Motor neuron (in vitro differentiated cells): ENCODE measurements at regions not wholly inside any gene's neighbourhood (a gene's known extent, or its start where the extent isn't known, plus 50 kb on each side); places are given as distances from the start of the nearest gene placed in this dataset.

Experiments used
- ATAC-seq, 8 experiments: fragments of 200-7000 bp; cut with Tn5 transposase; replicated peaks in 6 of 8; 2 replicates each; pipeline ENCODE4 v1.8.0; 2021; ENCODE audit warnings: mild to moderate bottlenecking in 8 of 8, moderate library complexity in 8 of 8
- H3K27ac ChIP-seq, 2 donors: fragments of 250-450 bp; sonication (Bioruptor Pico); 2 replicates each; pipeline ENCODE4 v1.9.0; 2021; ENCODE audit warnings: antibody characterized with exemption in 2 of 2, mild to moderate bottlenecking in 2 of 2, moderate library complexity in 1 of 2
- H3K4me1 ChIP-seq, 2 donors: fragments of 250-450 bp; sonication (Bioruptor Pico); replicated peaks in 1 of 2; 2 replicates each; pipeline ENCODE4 v1.6.1; 2021; ENCODE audit warnings: antibody characterized with exemption in 2 of 2, mild to moderate bottlenecking in 2 of 2, moderate library complexity in 1 of 2
- H3K4me3 ChIP-seq, 5 donors: fragments of 250-450 bp; sonication (Bioruptor Pico); 2 replicates each; pipeline ENCODE4 v1.9.0; 2021; ENCODE audit warnings: antibody characterized with exemption in 5 of 5, mild to moderate bottlenecking in 5 of 5, moderate library complexity in 4 of 5
- WGBS, 10 experiments: fragments of 450-650 bp; shearing (Covaris generic); methylation state at CpG; one replicate each; pipeline ENCODE4 v1.0.0; 2022; 5-methylcytosine and 5-hydroxymethylcytosine counted together
- in situ Hi-C, 9 experiments: fragments of 400-800 bp; cut with MboI; loops; one replicate each; pipeline ENCODE4 v1.15.0; 2021; ENCODE audit warnings: low sequenced_read_pairs in 9 of 9, low pct_unique_long_range_greater_than_20kb in 2 of 9; ENCODE audit not compliant: unreplicated experiment in 9 of 9

GRCh38 chr4:138616775-138617174, 374.6 kb upstream of the SLC7A11 start:
- peaks cover 6 to 13% of the 10 kb centered on the region in 2 donors for H3K4me1 ChIP-seq
- no peak overlapping the region for H3K27ac ChIP-seq
- WGBS, 10 experiments: 33 to 100% (median 89%) methylated on average over 1 to 2 of the region's 2 CpGs
- in situ Hi-C loops: no loop called here
- H3K4me3 ChIP-seq: no peak overlapping the region
- ATAC-seq: no peak

- in situ Hi-C loops: no loop called here
- H3K4me3 ChIP-seq: no peak overlapping the region
- 33 to 92% (median 67%) methylated on average over 1 to 3 of the region's 3 CpGs; no CpG with 5 or more reads in 1 of the 10 experiments for WGBS, 10 experiments
- no peak overlapping the region for H3K27ac ChIP-seq
- peak in 5 of 8 experiments; percentile 40 to 71 (median 62) for ATAC-seq
- peaks cover 6 to 13% of the 10 kb centered on the region in 2 donors for H3K4me1 ChIP-seq
These were observed 372.4 kb upstream of the SLC7A11 start for GRCh38 chr4:138614398-138615142.

GRCh38 chr4:138612428-138612827, 370.3 kb upstream of the SLC7A11 start:
- no peak overlapping the region for H3K27ac ChIP-seq
- WGBS, 10 experiments: 100% methylated on average over 1 of the region's 1 CpG; no CpG with 5 or more reads in 7 of the 10 experiments
- H3K4me1 ChIP-seq: peaks cover 6 to 13% of the 10 kb centered on the region in 2 donors
- in situ Hi-C loops: no loop called here
- no peak overlapping the region for H3K4me3 ChIP-seq
- ATAC-seq: no peak

DNA sequence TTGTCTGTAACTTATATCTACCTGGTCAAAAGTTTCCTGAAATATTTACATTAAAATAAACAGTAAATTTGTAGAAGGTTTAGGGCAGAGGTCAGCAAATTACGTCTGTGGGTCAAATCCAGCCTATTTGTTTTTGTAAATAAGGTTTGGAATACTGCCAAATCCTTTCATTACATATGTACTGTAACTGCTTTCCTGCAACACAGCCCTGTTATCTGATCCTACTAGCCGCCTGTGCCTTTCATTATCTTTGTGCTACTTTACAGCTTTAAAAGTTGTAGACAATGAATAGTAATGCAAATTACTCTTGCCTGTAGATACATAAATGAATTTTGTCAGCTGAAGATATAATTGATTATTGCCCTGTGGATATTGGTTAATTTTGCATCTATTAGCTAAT, 369.6 kb upstream of the SLC7A11 start:
- peaks cover 6 to 13% of the 10 kb centered on the region in 2 donors for H3K4me1 ChIP-seq
- in situ Hi-C loops: no loop called here
- H3K27ac ChIP-seq: no peak overlapping the region
- H3K4me3 ChIP-seq: no peak overlapping the region
- ATAC-seq: no peak
- 0 to 78% (median 56%) methylated on average over 1 to 2 of the region's 2 CpGs; no CpG with 5 or more reads in 3 of the 10 experiments for WGBS, 10 experiments

- Histone ChIP-seq H3K27ac (no peak overlapping the region), H3K4me1 (peaks cover 6 to 13% of the 10 kb centered on the region in 2 donors), H3K4me3 (no peak overlapping the region)
- in situ Hi-C loops: no loop called here
- WGBS, 10 experiments: 43 to 100% (median 100%) methylated on average over 1 of the region's 1 CpG; no CpG with 5 or more reads in 4 of the 10 experiments
- no peak for ATAC-seq
These were observed 368.9 kb upstream of the SLC7A11 start for GRCh38 chr4:138611017-138611416.

DNA sequence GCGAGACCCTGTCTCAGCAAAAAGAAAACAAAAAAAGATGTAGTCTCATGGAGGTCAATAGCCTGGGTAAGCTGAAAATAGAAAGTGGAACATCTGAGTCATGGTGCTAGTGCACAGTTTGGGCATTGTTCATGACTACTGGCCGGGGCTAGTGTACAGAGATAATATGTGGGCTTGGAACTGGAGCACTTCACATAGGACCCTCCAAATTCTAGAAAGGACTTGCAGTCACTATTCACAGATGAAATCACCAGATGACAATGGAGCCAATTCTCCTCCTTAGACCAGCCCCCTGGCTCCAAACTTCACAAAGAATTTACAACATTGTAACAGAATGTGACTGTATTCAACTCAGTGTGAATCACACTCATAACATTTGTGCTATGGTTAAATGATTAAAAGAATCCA, 367.8 kb upstream of the SLC7A11 start:
- ATAC-seq: peak in 3 of 8 experiments; percentile 21 to 44 (median 32)
- 0 to 92% (median 20%) methylated on average over 1 to 2 of the region's 2 CpGs; no CpG with 5 or more reads in 5 of the 10 experiments for WGBS, 10 experiments
- H3K4me3 ChIP-seq: no peak overlapping the region
- in situ Hi-C loops: no loop called here
- peaks cover 6 to 12% of the 10 kb centered on the region in 2 donors for H3K4me1 ChIP-seq
- H3K27ac ChIP-seq: no peak overlapping the region

DNA sequence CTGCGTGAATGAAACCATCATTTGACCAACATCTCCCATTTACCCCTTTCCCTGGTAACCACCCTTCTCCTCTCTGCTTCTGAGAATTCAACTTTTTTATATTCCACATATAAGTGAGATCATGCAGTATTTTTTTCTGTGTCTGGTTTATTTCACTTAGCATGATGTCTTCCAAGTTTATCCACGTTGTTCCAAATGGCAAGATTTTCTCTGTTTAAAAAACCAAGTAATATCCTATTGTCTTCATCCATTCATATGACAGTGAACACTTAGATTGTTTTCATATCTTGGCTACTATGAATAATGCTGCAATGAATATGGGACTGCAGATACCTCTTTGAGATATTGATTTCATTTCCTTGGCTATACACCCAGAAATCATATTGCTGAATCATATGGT, 362.4 kb upstream of the SLC7A11 start:
- in situ Hi-C loops: no loop called here
- no peaks in the 10 kb centered on the region for H3K4me1 ChIP-seq
- 0 to 100% (median 94%) methylated on average over 1 to 2 of the region's 2 CpGs; no CpG with 5 or more reads in 1 of the 10 experiments for WGBS, 10 experiments

DNA sequence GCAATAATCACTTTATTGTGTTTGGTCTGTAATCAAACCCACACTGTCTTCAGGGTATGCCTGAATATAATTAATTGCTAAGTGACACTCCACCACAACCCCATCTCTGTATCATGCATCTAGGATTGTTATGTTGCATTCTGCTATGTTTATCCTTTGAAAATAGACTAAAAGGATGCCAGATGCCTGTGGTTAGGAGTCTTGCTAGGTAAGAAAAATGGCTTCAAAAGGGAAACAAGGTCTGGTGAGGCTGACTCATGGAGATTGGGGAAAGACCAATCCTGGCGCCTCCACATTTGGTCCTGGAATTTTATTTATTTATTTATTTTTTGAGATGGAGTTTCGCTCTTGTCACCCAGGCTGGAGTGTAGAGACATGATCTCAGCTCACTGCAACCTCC, 360.5 kb upstream of the SLC7A11 start:
- no peak overlapping the region for H3K27ac ChIP-seq
- no peak for ATAC-seq
- WGBS, 10 experiments: 32 to 100% (median 88%) methylated on average over 1 to 2 of the region's 2 CpGs; no CpG with 5 or more reads in 3 of the 10 experiments
- in situ Hi-C loops: no loop called here
- no peak overlapping the region for H3K4me3 ChIP-seq
- H3K4me1 ChIP-seq: no peaks in the 10 kb centered on the region

More for the DNA sequence above, 362.4 kb upstream of the SLC7A11 start:
- no peak overlapping the region for H3K27ac ChIP-seq
- H3K4me3 ChIP-seq: no peak overlapping the region
- ATAC-seq: no peak

- no peaks in the 10 kb centered on the region for H3K4me1 ChIP-seq
- WGBS, 10 experiments: 27 to 100% (median 80%) methylated on average over 1 to 4 of the region's 4 CpGs
- in situ Hi-C loops: no loop called here
- H3K4me3 ChIP-seq: no peak overlapping the region
- no peak for ATAC-seq
- H3K27ac ChIP-seq: no peak overlapping the region
These were observed 357.8 kb upstream of the SLC7A11 start for GRCh38 chr4:138599965-138600364.

GRCh38 chr4:138598226-138598625, 356.1 kb upstream of the SLC7A11 start:
- H3K4me3 ChIP-seq: no peak overlapping the region
- WGBS, 10 experiments: 30 to 100% (median 66%) methylated on average over 1 to 3 of the region's 3 CpGs; no CpG with 5 or more reads in 2 of the 10 experiments
- no peaks in the 10 kb centered on the region for H3K4me1 ChIP-seq
- in situ Hi-C loops: no loop called here
- H3K27ac ChIP-seq: no peak overlapping the region
- ATAC-seq: no peak

DNA sequence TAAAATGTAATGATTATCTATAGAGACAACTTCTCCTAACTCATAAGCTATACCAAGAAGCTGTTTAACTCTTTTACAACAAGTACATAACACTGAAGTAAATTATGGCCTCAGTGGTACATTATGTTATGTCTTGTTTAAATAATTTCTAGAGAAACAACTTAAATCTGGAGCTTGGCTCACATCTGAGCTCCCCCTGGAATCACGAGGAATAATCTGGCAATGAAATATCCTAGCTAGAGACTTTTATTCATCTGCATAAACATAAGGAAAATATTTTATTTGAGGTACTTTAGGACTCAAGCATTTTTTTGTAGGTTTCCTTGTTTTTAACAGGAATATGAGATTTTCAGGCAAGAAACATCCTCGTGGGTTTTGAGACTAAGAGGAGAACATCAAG, 354.7 kb upstream of the SLC7A11 start:
- Histone ChIP-seq H3K27ac (no peak overlapping the region), H3K4me1 (no peaks in the 10 kb centered on the region), H3K4me3 (no peak overlapping the region)
- ATAC-seq: no peak
- WGBS, 10 experiments: 0 to 95% (median 43%) methylated on average over 1 to 2 of the region's 2 CpGs; no CpG with 5 or more reads in 2 of the 10 experiments
- in situ Hi-C loops: no loop called here

DNA sequence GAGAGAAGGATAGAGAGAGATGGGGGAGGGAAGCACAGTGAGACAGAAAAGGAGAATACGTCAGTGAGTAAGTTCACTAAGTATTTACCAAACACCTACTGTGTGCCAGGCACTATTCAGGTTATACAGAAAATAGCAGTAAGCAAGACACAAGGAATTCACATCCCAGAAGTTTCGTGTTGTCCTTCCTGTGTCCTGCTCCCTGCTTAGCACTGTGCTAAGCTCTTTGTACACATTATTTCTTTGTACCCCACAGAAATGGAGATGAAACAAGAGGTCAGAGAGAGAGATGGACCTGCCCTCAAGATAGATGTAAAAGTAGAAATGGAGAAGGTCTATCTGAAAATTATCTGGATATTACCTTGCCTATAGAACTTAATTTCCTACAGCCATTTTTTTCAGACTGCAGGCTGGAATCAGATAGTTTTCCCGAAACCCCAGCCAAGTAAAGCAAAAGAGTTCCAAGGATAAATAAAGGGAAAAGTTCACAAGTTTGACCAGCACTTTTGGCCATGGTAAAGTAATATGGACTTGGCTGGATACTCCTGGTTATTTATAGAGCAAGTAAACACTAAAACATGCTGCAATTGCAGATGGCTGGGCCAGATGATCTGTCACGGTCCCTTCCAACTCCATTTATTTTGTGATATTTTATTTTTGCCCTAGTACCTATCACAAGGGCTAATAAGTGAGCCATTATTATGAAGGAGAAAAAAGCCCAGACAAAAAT, 353.7 kb upstream of the SLC7A11 start:
- no peak overlapping the region for H3K27ac ChIP-seq
- H3K4me3 ChIP-seq: no peak overlapping the region
- in situ Hi-C loops: no loop called here
- no peak for ATAC-seq
- H3K4me1 ChIP-seq: no peaks in the 10 kb centered on the region
- 10 to 100% (median 92%) methylated on average over 2 to 4 of the region's 4 CpGs for WGBS, 10 experiments

DNA sequence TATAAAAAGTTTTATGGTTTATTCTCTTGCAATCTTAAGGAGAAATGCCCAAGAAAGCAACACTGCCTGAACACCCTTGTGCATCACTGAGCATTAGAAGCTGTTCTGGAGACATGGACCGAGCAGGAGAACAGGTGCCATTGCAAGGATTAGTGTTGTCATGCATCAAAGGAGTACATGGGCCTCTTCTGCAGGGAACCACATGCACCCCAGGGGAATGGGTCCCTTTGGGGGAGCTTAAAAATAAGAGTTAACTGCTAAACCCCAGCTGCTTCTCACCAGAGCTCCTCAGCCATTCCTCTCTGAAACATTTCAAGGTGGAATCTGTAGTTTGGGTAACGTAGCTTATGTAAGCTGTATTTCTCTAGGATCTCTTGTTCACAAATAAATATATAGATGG, 353.0 kb upstream of the SLC7A11 start:
- H3K4me3 ChIP-seq: no peak overlapping the region
- H3K4me1 ChIP-seq: no peaks in the 10 kb centered on the region
- ATAC-seq: no peak
- 40 to 100% (median 91%) methylated on average over 1 to 2 of the region's 2 CpGs; no CpG with 5 or more reads in 4 of the 10 experiments for WGBS, 10 experiments
- in situ Hi-C loops: no loop called here
- no peak overlapping the region for H3K27ac ChIP-seq
